MM.1S (cell line): ENCODE measurements at regions not wholly inside any gene's neighbourhood (a gene's known extent, or its start where the extent isn't known, plus 50 kb on each side); places are given as distances from the start of the nearest gene placed in this dataset.

ENCODE experiments used
- EZH2 ChIP-seq: fragments of 300-600 bp; sonication (generic); optimal IDR thresholded peaks from 2 replicates; pipeline ENCODE3; 2017; ENCODE audit warnings: low read depth, mild to moderate bottlenecking, antibody characterized with exemption, low read length, mixed read lengths
- EZH2phosphoT487 ChIP-seq: fragments of 300-600 bp; sonication (generic); IDR thresholded peaks from 2 replicates; pipeline ENCODE4 v1.6.1; 2018; ENCODE audit warnings: antibody characterized with exemption, low read length
- TF ChIP-seq, protein P1 (sequence below): fragments of 300-600 bp; sonication (generic); IDR thresholded peaks from 2 replicates; pipeline ENCODE4 v1.5.1; 2016; ENCODE audit warnings: antibody characterized with exemption, low read length, mixed read lengths

DNA sequence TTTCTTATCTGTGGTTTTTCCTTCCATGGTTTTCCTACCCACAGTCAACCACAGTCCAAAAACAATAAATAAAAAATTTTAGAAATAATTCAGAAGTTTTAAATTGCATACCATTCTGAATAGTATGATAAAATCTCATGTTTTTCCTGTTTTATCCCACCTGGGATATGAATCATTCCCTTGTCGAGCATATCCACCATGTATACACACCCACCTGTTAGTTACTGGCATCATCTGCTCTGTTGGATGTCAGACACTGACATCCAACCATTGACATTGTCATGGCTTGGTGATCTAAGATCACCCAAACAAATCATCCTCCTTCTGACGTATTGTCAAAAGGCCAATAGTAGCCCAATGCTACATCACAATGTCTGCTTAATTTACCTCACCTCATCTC, 749.8 kb downstream of the TNS3 start:
- TF ChIP-seq, protein P1, sequence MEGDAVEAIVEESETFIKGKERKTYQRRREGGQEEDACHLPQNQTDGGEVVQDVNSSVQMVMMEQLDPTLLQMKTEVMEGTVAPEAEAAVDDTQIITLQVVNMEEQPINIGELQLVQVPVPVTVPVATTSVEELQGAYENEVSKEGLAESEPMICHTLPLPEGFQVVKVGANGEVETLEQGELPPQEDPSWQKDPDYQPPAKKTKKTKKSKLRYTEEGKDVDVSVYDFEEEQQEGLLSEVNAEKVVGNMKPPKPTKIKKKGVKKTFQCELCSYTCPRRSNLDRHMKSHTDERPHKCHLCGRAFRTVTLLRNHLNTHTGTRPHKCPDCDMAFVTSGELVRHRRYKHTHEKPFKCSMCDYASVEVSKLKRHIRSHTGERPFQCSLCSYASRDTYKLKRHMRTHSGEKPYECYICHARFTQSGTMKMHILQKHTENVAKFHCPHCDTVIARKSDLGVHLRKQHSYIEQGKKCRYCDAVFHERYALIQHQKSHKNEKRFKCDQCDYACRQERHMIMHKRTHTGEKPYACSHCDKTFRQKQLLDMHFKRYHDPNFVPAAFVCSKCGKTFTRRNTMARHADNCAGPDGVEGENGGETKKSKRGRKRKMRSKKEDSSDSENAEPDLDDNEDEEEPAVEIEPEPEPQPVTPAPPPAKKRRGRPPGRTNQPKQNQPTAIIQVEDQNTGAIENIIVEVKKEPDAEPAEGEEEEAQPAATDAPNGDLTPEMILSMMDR = no peak
- TF ChIP-seq EZH2 (no peak), EZH2phosphoT487 (no peak)
